IMR-90 (cell line): ENCODE measurements at regions not wholly inside any gene's neighbourhood (a gene's known extent, or its start where the extent isn't known, plus 50 kb on each side); places are given as distances from the start of the nearest gene placed in this dataset.

Experiments used
- BHLHE40 ChIP-seq: fragments of 150-350 bp; IDR thresholded peaks from 2 replicates; pipeline ENCODE4 v1.6.1; 2016; ENCODE audit warnings: mild to moderate bottlenecking, low read depth, low read length
- CEBPB ChIP-seq: IDR thresholded peaks from 2 replicates; pipeline ENCODE4 v1.6.1; 2012; ENCODE audit warnings: low read depth, low read length, improper control_type of control experiment
- ELK1 ChIP-seq: fragments of 150-350 bp; IDR thresholded peaks from 2 replicates; pipeline ENCODE4 v1.6.1; 2016; ENCODE audit warnings: low read depth, mild to moderate bottlenecking, low read length, moderate library complexity, borderline replicate concordance
- FOS ChIP-seq: fragments of 150-350 bp; IDR thresholded peaks from 2 replicates; pipeline ENCODE4 v1.6.1; 2016; ENCODE audit warnings: low read depth, low read length
- NFE2L2 ChIP-seq: fragments of 150-350 bp; IDR thresholded peaks from 2 replicates; pipeline ENCODE4 v1.6.1; 2016; ENCODE audit warnings: low read depth, mild to moderate bottlenecking, low read length
- POLR2A ChIP-seq: IDR thresholded peaks from 2 replicates; pipeline ENCODE4 v1.6.1; 2012; ENCODE audit warnings: mild to moderate bottlenecking, low read depth, low read length
- RAD21 ChIP-seq: IDR thresholded peaks from 2 replicates; pipeline ENCODE4 v1.6.1; 2012; ENCODE audit warnings: low read length, improper control_type of control experiment
- RCOR1 ChIP-seq: IDR thresholded peaks from 2 replicates; pipeline ENCODE4 v1.6.1; 2012; ENCODE audit warnings: mild to moderate bottlenecking, low read length, improper control_type of control experiment; ENCODE audit not compliant: insufficient replicate concordance
- RFX5 ChIP-seq: IDR thresholded peaks from 2 replicates; pipeline ENCODE4 v1.8.0; 2012; ENCODE audit warnings: low read depth, mild to moderate bottlenecking, low read length, moderate library complexity
- SMC3 ChIP-seq: fragments of 150-350 bp; IDR thresholded peaks from 2 replicates; pipeline ENCODE4 v1.6.1; 2016; ENCODE audit warnings: low read depth, mild to moderate bottlenecking, antibody characterized with exemption, low read length, moderate library complexity
- TF ChIP-seq, protein P1 (sequence below): conservative IDR thresholded peaks from 2 replicates; pipeline ENCODE4 v1.5.1; 2012; ENCODE audit warnings: mild to moderate bottlenecking, low read depth, low read length, improper control_type of control experiment

GRCh38 chr7:63047061-63047460, 951.6 kb upstream of the ZNF722 start:
- TF ChIP-seq POLR2A = no peak
- TF ChIP-seq, protein P1, sequence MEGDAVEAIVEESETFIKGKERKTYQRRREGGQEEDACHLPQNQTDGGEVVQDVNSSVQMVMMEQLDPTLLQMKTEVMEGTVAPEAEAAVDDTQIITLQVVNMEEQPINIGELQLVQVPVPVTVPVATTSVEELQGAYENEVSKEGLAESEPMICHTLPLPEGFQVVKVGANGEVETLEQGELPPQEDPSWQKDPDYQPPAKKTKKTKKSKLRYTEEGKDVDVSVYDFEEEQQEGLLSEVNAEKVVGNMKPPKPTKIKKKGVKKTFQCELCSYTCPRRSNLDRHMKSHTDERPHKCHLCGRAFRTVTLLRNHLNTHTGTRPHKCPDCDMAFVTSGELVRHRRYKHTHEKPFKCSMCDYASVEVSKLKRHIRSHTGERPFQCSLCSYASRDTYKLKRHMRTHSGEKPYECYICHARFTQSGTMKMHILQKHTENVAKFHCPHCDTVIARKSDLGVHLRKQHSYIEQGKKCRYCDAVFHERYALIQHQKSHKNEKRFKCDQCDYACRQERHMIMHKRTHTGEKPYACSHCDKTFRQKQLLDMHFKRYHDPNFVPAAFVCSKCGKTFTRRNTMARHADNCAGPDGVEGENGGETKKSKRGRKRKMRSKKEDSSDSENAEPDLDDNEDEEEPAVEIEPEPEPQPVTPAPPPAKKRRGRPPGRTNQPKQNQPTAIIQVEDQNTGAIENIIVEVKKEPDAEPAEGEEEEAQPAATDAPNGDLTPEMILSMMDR = no peak
- no peak for TF ChIP-seq BHLHE40
- TF ChIP-seq RAD21 = no peak
- TF ChIP-seq FOS = no peak
- TF ChIP-seq RCOR1 = no peak
- no peak for TF ChIP-seq ELK1
- no peak for TF ChIP-seq NFE2L2
- no peak for TF ChIP-seq RFX5
- no peak for TF ChIP-seq SMC3
- no peak for TF ChIP-seq CEBPB
